GM23338 (cell line): ENCODE measurements at regions not wholly inside any gene's neighbourhood (a gene's known extent, or its start where the extent isn't known, plus 50 kb on each side); places are given as distances from the start of the nearest gene placed in this dataset.

Source experiments
- ATAC-seq: fragments of 200-7000 bp; cut with Tn5 transposase; 3 replicates; pipeline ENCODE4 v1.9.1; 2020
- DNase-seq: peaks from one replicate; pipeline ENCODE4 v3.0.0-alpha.2; 2015; ENCODE audit warnings: low spot score
- H2AFZ ChIP-seq: fragments of 200-600 bp; sonication (generic); 2 replicates; pipeline ENCODE4 v1.8.0; 2016; ENCODE audit warnings: antibody characterized with exemption, mild to moderate bottlenecking, moderate library complexity
- H3F3A ChIP-seq: fragments of 200-600 bp; sonication (generic); replicated peaks from 2 replicates; pipeline ENCODE4 v1.8.0; 2017; ENCODE audit warnings: antibody characterized with exemption, mixed run types, low read depth
- H3K27ac ChIP-seq: fragments of 200-600 bp; sonication (generic); 2 replicates; pipeline ENCODE4 v1.6.1; 2016; ENCODE audit warnings: low read depth
- H3K27me3 ChIP-seq: fragments of 200-600 bp; sonication (generic); 2 replicates; pipeline ENCODE4 v1.8.0; 2016; ENCODE audit warnings: mild to moderate bottlenecking, mixed run types, moderate library complexity; ENCODE audit not compliant: insufficient read depth
- H3K36me3 ChIP-seq: fragments of 200-600 bp; sonication (generic); 2 replicates; pipeline ENCODE4 v1.8.0; 2016; ENCODE audit warnings: mild to moderate bottlenecking; ENCODE audit not compliant: insufficient read depth
- H3K4me1 ChIP-seq: fragments of 200-600 bp; sonication (generic); 2 replicates; pipeline ENCODE4 v1.8.0; 2016; ENCODE audit warnings: mild to moderate bottlenecking, moderate library complexity; ENCODE audit not compliant: insufficient read depth
- H3K4me2 ChIP-seq: fragments of 200-600 bp; sonication (generic); 2 replicates; pipeline ENCODE4 v1.7.1; 2017; ENCODE audit warnings: mixed run types
- H3K4me3 ChIP-seq: fragments of 200-600 bp; sonication (generic); 2 replicates; pipeline ENCODE4 v1.6.1; 2016; ENCODE audit warnings: mixed run types
- H3K79me2 ChIP-seq: fragments of 200-600 bp; sonication (generic); replicated peaks from 2 replicates; pipeline ENCODE4 v1.8.0; 2017; ENCODE audit warnings: mild to moderate bottlenecking; ENCODE audit not compliant: insufficient read depth
- H3K9me2 ChIP-seq: fragments of 200-600 bp; sonication (generic); 2 replicates; pipeline ENCODE4 v1.8.0; 2017; ENCODE audit not compliant: insufficient read depth
- H4K20me1 ChIP-seq: fragments of 200-600 bp; sonication (generic); replicated peaks from 2 replicates; pipeline ENCODE4 v1.8.0; 2017; ENCODE audit warnings: mild to moderate bottlenecking; ENCODE audit not compliant: insufficient read depth
- H3K27ac Mint-ChIP-seq: 2 replicates; pipeline ENCODE4 v1.8.0; 2020; ENCODE audit warnings: inconsistent platforms, mild to moderate bottlenecking, moderate library complexity, mixed read lengths
- H3K27me3 Mint-ChIP-seq: 3 replicates; pipeline ENCODE4 v1.8.0; 2022; ENCODE audit warnings: low read depth, mild to moderate bottlenecking, moderate library complexity, mixed read lengths, inconsistent platforms; ENCODE audit not compliant: insufficient read depth, poor library complexity
- H3K36me3 Mint-ChIP-seq: 3 replicates; pipeline ENCODE4 v1.8.0; 2021; ENCODE audit warnings: low read depth, mild to moderate bottlenecking, inconsistent platforms, moderate library complexity, mixed read lengths
- H3K4me1 Mint-ChIP-seq: 3 replicates; pipeline ENCODE4 v1.8.0; 2020; ENCODE audit warnings: mild to moderate bottlenecking, inconsistent platforms, mixed read lengths
- H3K4me3 Mint-ChIP-seq: 3 replicates; pipeline ENCODE4 v1.8.0; 2021; ENCODE audit warnings: moderate library complexity, mild to moderate bottlenecking, inconsistent platforms, mixed read lengths
- H3K9me3 Mint-ChIP-seq: 3 replicates; pipeline ENCODE4 v1.8.0; 2020; ENCODE audit warnings: moderate library complexity, mild to moderate bottlenecking, inconsistent platforms, mixed read lengths
- CREB1 ChIP-seq: fragments of 250-450 bp; sonication (Bioruptor Pico); IDR thresholded peaks from 2 replicates; pipeline ENCODE4 v1.5.0; 2020; ENCODE audit warnings: low read depth, mild to moderate bottlenecking, moderate library complexity
- EZH2 ChIP-seq: fragments of 200-600 bp; sonication (generic); IDR thresholded peaks from one replicate; pipeline ENCODE4 v1.8.0; 2017; ENCODE audit warnings: antibody characterized with exemption, mild to moderate bottlenecking, low read depth; ENCODE audit not compliant: unreplicated experiment
- JUNB ChIP-seq: IDR thresholded peaks from one replicate; pipeline ENCODE4 v1.6.1; 2016; ENCODE audit warnings: antibody characterized with exemption; ENCODE audit not compliant: unreplicated experiment
- NANOG ChIP-seq: IDR thresholded peaks from 2 replicates; pipeline ENCODE4 v1.6.1; 2016; ENCODE audit warnings: antibody characterized with exemption, borderline replicate concordance
- POLR2AphosphoS5 ChIP-seq: IDR thresholded peaks from 2 replicates; pipeline ENCODE4 v1.6.1; 2016; ENCODE audit warnings: antibody characterized with exemption, low read depth
- ZNF114 ChIP-seq: fragments of 250-450 bp; sonication (Bioruptor Pico); IDR thresholded peaks from 2 replicates; pipeline ENCODE4 v1.5.0; 2020; ENCODE audit warnings: mild to moderate bottlenecking, moderate library complexity
- ZNF331 ChIP-seq: fragments of 250-450 bp; sonication (Bioruptor Pico); IDR thresholded peaks from 2 replicates; pipeline ENCODE4 v1.5.0; 2020; ENCODE audit warnings: low read depth, mild to moderate bottlenecking, moderate library complexity
- ZNF462 ChIP-seq: fragments of 250-450 bp; sonication (Bioruptor Pico); IDR thresholded peaks from 2 replicates; pipeline ENCODE4 v1.5.0; 2020; ENCODE audit warnings: mild to moderate bottlenecking, moderate library complexity
- TF ChIP-seq, protein P1 (sequence below), 2 experiments: fragments of 200-600 bp in 1 of 2; sonication (generic) in 1 of 2; conservative IDR thresholded peaks; 2 replicates each; pipeline versions ENCODE4 v1.5.1 to v1.6.1; 2016 to 2017; ENCODE audit warnings: antibody characterized with exemption in 2 of 2, low read depth in 2 of 2, mild to moderate bottlenecking in 2 of 2, moderate library complexity in 1 of 2
- TF ChIP-seq, protein P2 (sequence below): IDR thresholded peaks from 2 replicates; pipeline ENCODE4 v1.6.1; 2016; ENCODE audit warnings: antibody characterized with exemption
- TF ChIP-seq, protein P3 (sequence below): IDR thresholded peaks from one replicate; pipeline ENCODE4 v1.6.1; 2018; ENCODE audit warnings: antibody characterized with exemption; ENCODE audit not compliant: unreplicated experiment

GRCh38 chr2:238670111-238670585, 177.7 kb upstream of the TWIST2 start (continued):
- TF ChIP-seq, protein P1, sequence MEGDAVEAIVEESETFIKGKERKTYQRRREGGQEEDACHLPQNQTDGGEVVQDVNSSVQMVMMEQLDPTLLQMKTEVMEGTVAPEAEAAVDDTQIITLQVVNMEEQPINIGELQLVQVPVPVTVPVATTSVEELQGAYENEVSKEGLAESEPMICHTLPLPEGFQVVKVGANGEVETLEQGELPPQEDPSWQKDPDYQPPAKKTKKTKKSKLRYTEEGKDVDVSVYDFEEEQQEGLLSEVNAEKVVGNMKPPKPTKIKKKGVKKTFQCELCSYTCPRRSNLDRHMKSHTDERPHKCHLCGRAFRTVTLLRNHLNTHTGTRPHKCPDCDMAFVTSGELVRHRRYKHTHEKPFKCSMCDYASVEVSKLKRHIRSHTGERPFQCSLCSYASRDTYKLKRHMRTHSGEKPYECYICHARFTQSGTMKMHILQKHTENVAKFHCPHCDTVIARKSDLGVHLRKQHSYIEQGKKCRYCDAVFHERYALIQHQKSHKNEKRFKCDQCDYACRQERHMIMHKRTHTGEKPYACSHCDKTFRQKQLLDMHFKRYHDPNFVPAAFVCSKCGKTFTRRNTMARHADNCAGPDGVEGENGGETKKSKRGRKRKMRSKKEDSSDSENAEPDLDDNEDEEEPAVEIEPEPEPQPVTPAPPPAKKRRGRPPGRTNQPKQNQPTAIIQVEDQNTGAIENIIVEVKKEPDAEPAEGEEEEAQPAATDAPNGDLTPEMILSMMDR (conservative IDR thresholded peaks at IDR 0.05; ENCODE audit: low read depth in 2 of 2): no peak
- TF ChIP-seq EZH2 (no peak), ZNF331 (CRISPR knock-in tag) (no peak), POLR2AphosphoS5 (no peak), CREB1 (no peak), NANOG (no peak), ZNF114 (CRISPR knock-in tag) (no peak), JUNB (no peak)
- TF ChIP-seq, protein P2, sequence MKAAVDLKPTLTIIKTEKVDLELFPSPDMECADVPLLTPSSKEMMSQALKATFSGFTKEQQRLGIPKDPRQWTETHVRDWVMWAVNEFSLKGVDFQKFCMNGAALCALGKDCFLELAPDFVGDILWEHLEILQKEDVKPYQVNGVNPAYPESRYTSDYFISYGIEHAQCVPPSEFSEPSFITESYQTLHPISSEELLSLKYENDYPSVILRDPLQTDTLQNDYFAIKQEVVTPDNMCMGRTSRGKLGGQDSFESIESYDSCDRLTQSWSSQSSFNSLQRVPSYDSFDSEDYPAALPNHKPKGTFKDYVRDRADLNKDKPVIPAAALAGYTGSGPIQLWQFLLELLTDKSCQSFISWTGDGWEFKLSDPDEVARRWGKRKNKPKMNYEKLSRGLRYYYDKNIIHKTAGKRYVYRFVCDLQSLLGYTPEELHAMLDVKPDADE: no peak

DNA sequence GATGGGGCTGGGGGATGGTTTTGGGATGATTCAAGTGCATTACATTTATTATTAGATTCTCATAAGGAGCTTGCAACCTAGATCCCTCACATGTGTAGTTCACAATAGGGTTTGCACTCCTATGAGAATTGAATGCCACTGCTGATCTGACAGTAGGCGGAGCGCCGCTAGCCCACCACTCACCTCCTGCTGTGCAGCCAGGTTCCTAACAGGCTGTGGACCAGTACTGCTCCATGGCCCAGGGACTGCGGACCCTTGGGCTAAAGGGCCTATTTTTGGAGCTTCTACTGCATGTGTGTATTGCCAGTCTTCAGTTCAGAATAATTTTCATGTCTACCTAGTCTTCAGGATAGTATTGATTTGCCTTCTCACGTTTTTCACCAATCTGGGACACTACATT, 165.3 kb upstream of the TWIST2 start:
- Histone ChIP-seq H3K4me2 (no peak overlapping the region), H3K36me3 (no peaks in the 10 kb centered on the region), H3K4me1 (no peaks in the 10 kb centered on the region), H2AFZ (no peak overlapping the region), H3K27ac (no peak overlapping the region), H4K20me1 (no peaks in the 10 kb centered on the region), H3F3A (no peaks in the 10 kb centered on the region), H3K79me2 (no peaks in the 10 kb centered on the region), H3K9me2 (peaks cover 4% of the 10 kb centered on the region; the same call in 1 of the 2 replicates), H3K4me3 (no peak overlapping the region), H3K27me3 (no peaks in the 10 kb centered on the region)
- Mint-ChIP-seq H3K27ac (no peak overlapping the region), H3K4me3 (no peak overlapping the region), H3K36me3 (no peaks in the 10 kb centered on the region), H3K9me3 (peaks cover 7% of the 10 kb centered on the region), H3K27me3 (peaks cover 1% of the 10 kb centered on the region), H3K4me1 (peaks cover 5% of the 10 kb centered on the region)
- DNase-seq: no peak
- ATAC-seq: no peak
- TF ChIP-seq ZNF462 (no peak), CREB1 (no peak)
- TF ChIP-seq, protein P3, sequence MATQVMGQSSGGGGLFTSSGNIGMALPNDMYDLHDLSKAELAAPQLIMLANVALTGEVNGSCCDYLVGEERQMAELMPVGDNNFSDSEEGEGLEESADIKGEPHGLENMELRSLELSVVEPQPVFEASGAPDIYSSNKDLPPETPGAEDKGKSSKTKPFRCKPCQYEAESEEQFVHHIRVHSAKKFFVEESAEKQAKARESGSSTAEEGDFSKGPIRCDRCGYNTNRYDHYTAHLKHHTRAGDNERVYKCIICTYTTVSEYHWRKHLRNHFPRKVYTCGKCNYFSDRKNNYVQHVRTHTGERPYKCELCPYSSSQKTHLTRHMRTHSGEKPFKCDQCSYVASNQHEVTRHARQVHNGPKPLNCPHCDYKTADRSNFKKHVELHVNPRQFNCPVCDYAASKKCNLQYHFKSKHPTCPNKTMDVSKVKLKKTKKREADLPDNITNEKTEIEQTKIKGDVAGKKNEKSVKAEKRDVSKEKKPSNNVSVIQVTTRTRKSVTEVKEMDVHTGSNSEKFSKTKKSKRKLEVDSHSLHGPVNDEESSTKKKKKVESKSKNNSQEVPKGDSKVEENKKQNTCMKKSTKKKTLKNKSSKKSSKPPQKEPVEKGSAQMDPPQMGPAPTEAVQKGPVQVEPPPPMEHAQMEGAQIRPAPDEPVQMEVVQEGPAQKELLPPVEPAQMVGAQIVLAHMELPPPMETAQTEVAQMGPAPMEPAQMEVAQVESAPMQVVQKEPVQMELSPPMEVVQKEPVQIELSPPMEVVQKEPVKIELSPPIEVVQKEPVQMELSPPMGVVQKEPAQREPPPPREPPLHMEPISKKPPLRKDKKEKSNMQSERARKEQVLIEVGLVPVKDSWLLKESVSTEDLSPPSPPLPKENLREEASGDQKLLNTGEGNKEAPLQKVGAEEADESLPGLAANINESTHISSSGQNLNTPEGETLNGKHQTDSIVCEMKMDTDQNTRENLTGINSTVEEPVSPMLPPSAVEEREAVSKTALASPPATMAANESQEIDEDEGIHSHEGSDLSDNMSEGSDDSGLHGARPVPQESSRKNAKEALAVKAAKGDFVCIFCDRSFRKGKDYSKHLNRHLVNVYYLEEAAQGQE: no peak
- TF ChIP-seq, protein P1 (conservative IDR thresholded peaks at IDR 0.05; ENCODE audit: low read depth in 2 of 2): no peak
